Activated CD4-positive, alpha-beta T cell treated with anti-CD3 and anti-CD28 coated beads for 24 hours (primary cell): ENCODE measurements at regions not wholly inside any gene's neighbourhood (a gene's known extent, or its start where the extent isn't known, plus 50 kb on each side); places are given as distances from the start of the nearest gene placed in this dataset.

Experiments
- DNase-seq, 2 donors: peaks; one replicate each; pipeline ENCODE4 v3.0.0-alpha.2; 2020; ENCODE audit warnings: low read depth in 2 of 2

DNA sequence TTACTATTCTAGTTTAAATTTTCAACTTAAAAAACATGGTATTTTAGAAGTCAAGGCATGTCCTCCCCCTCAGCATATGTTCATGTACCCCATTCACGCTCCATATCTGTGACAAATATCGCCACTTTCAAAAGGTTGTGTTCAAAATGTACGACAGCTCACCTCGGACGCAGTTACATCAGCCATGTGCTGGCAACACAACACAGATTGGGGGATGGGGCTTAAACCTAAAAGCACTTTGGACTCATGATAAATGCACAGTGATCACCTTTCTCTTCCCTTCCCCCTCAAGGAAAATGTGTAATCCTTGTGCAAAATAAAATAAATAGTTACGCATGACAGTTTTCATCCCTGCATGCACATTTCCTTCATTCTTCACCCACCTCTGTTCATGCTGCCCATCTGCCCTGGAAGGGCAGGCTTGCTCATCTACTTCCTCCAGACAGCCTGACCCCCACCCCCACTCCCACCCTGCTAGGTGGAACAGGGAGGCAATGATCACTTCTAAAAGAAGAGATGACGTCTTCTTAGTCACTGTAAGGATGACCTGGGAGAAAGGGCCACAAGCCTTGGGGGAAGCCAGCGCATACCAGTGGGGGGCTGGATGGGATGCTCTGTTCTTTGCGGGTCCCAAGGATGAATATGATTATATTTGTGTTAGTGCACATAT is 271.4 kb upstream of the SEMA6D start:
- DNase-seq: no peak

DNA sequence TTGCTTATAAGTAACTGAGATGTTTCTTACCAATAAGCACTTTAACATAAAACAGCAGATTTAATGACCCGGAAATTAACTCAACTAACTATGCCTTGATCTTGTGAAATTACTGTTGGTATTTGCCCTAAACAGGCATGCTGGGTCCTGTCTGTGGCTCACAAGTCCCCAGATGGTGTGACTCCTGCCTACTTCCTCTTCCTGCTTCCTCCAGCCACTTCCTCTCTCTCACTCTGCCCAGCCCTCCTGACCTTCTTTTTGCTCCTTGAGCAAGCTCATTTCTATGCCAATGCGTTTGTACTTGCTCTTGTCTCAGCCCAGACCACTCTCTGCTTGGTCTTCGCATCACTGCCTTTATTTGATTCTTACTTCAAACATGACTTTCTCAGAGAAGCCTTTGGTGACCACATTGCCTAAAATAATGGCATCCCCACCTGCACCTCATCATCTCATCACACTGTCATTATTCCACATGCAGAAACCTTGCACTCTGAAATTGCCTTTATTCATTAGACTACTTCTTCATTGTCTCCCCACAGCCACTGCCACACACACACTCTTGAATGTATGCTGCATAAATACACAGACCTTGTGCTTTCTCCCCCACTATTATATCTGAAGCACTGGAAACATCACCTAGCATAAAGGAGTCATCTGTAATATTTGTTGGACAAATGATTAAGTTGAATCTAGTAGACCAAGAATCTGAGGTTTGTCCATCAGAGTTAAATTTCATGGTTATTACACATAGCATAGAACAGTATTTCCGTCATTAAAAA is 256.3 kb upstream of the SEMA6D start:
- no peak for DNase-seq

DNA sequence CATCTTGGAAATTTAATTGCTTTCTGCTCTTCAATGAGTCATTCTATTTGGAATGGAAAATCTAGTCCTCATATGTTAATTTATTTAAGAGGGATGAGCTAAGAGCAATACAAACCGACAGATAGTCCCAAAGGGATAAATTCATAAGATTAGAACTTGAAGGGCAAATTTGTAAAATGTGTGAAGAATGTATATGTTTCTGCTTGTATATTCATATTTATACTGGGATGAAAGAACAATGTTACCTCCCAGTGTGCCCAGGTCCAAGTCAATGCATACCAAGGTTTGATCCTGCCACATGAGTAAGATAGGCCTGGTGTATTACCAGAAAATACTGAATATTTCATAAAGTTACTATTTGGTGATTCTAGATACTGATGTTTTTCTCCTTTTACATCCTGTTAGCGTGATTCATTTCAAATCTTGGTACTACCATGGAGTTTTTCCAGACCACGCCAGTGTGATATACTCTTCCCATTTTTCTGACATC is 255.6 kb upstream of the SEMA6D start:
- DNase-seq: no peak

DNA sequence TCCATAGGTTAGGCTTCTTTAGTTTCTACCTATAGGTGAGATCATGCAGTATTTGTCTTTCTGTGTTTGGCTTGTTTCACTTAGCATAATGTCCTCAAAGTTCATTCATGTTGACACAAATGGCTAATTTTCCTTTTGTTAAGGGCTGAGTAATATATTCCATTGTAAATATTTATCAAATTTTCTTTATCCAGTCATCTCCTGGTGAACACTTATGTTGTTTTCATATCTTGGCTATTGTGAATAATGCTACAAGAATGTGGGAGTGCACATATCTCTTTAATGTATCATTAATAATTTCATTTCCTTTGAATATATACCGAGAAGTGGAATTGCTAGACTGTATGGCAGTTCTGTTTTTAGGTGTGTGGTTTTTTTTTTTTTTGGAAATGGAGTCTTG is 250.9 kb upstream of the SEMA6D start:
- no peak for DNase-seq

DNA sequence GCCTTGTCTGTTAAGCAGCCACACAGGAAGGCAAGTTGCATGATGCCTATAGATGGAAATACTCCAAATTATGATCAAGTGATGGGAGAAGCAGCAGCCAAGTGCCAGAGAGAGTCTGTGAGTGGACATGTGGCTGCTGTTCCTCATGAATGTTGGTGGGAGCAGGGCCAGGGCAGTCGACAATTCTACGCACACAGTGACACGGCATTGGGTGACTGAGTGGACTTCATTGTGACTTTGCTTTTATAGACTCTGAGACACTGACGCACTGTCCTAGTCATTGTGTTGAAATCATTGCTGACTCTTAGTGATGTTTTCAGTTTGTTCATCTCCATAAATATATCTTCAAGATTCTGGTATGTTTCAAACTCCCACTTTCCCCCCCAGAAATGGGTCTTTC is 246.3 kb upstream of the SEMA6D start:
- no peak for DNase-seq

DNA sequence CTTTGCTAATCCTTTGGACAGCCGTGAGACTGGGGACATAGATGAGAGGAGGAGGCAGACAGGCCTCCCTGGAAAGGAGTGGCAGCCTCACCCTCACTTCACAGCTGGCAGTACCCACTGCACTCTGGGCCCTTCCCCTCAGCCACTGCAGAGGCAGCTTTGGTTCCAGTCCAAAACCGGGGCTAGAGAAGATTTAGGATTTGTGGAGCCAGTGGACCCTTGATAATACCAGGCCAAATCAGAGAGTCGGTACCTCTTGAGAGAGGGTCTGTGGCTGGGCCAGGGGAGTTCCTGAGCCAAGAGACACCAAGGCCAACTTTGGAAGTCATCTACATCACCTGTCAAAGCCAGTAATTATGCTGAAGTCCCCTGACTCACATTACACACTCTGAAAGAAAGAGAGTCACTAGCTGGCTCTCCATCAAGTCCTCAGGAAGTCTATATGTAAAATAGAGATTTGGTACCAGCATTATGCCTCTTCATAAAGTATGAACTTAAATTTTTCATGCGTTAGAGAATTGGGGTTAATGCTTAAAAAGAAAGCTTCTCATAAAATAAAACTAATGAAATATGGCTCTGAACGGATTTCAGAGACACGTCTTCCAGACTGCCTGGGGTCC is 244.1 kb upstream of the SEMA6D start:
- no peak for DNase-seq

DNA sequence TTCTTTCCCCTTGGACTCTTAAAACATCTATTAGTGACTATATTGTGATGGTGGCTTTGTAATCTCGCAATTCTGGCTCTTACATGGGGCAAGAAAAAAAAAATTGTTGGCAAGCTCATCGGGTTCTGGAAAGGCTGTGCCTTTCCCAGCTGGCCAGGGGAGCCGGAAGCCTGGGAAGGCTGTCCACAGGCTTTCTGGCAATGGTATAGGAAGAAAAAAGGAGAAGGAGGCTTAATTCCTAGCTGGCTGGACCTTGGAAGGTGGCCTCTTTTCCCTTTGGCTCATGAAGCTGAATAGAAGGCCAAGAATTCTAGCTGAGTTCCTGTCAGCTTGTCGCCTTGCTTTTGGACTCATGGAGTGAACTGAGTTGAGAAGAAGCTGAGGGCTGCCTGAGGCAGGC is 243.5 kb upstream of the SEMA6D start:
- DNase-seq: no peak

DNA sequence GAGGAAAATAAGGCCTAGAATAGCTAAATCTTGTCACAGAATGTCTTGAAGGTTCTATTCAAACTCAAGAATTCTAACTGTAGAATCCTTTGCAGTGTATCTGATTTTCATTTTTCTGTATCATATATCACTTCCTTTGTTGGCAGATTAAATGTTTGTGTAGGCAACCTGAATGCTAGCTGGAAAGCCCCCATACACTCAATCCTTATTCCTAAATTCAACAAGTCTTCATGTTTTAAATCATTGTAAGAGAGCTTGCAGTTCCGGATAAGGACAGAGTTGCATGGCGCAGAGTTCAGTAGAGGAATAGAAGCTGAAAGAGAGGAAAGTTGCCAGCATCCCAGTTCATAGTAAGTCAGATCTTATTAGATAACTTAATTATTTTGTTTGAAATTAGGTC is 242.0 kb upstream of the SEMA6D start:
- no peak for DNase-seq

DNA sequence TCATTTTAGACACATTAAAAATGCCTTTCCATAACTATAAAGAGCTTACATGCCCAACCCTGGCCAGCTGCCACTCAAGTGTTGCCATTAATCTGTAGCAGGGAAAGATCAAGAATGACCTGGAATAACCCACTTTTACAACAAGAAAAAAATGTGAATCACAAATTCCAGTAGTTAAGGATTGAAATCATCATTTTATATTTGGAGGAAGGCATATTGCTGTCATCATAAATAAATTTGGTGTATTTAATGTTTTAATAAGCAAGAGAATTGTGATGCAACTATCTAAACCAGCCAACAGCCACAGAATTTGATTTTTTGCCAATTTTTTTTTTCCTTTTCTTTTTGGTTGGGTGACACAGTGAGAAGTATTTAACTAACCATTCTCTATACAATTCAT is 240.0 kb upstream of the SEMA6D start:
- DNase-seq: no peak

DNA sequence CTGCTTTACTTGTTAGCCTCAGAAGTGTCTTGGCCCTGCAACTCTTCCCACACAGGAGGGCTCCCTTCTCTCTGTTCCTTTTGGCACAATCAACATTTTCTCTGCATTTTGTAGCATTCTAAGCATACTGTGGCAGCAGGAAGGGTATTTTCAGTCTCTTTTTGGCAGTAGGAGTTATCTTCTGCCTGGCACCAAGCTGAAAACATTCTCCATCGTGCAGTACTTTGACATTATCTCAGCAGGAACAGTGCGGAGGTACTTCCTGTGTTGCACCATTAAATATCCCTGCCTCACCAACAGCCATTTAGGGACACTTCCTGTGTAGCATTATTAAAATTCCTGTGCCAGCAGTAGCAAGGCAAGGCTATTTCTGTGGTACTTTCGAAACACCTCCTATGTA is 233.2 kb upstream of the SEMA6D start:
- no peak for DNase-seq

DNA sequence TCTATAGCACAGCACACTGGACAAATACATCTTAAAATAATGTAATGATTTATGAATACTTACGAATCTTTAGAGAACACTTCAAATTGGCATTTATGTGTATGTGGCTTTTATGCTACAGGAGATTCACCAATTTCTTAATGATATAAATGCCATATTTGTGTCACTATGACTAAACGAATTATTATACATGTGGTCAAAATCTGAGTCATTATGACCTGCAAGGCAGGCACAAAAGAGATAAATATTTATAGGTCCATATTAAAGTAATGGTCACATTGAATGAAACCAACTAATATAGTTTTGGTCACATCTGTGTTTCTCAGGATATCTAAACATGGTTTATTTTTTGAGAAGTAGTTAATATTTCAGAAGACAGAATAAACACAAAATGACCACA is 232.3 kb upstream of the SEMA6D start:
- no peak for DNase-seq

DNA sequence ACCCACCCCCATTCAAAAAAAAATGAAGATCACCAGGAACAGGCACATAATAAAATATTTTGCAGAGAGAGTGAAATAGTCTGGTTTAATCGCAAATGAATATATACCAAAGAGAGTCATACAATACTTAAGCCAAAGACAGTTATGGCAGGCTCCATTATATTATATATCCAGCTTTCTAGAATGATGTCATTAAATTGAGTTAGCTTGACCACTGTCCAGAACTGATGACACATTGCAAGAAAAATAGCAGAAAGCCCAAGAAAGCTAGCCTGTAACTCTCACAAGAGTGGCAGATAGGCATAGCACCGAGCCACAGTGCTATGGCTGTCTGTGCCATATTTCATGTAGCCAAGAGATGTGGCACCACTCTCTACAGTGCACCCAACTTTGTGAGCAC is 231.9 kb upstream of the SEMA6D start:
- DNase-seq: no peak

DNA sequence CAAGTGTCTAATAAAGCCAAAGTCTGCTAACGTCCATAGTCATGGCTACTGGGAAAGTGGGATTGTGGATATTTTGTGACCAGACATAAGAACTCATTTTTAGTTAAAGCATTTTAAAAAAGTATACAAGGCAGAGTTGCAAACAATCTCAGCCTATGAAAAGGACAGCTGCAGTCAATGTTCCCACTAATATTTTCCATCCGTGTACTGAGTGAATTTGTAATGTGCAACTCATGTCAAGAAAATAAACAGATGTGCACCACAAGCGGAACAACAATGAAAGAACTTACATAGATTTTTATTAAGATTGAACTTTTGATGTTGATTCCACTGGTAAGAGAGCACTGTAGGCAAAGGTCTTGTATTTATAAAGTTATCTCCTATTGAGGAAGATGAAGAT is 231.3 kb upstream of the SEMA6D start:
- no peak for DNase-seq

DNA sequence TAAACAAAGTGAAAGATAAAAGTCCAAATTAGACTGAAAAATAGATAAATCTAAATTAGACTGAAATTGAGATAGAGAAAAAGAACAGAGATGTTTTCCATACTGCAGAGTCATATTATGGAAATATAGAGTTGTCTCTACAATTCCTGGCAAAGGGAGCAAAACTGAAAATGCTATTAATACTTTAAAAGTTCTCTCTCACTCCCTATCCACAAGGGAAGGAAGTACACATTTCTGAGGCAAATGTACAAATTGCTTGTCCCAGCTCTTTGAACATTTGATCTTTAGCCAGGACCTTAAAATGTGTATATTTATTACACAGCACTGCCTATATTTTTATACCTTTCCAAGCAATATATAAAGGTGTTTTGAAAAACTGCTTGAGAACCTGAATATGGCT is 225.1 kb upstream of the SEMA6D start:
- no peak for DNase-seq

DNA sequence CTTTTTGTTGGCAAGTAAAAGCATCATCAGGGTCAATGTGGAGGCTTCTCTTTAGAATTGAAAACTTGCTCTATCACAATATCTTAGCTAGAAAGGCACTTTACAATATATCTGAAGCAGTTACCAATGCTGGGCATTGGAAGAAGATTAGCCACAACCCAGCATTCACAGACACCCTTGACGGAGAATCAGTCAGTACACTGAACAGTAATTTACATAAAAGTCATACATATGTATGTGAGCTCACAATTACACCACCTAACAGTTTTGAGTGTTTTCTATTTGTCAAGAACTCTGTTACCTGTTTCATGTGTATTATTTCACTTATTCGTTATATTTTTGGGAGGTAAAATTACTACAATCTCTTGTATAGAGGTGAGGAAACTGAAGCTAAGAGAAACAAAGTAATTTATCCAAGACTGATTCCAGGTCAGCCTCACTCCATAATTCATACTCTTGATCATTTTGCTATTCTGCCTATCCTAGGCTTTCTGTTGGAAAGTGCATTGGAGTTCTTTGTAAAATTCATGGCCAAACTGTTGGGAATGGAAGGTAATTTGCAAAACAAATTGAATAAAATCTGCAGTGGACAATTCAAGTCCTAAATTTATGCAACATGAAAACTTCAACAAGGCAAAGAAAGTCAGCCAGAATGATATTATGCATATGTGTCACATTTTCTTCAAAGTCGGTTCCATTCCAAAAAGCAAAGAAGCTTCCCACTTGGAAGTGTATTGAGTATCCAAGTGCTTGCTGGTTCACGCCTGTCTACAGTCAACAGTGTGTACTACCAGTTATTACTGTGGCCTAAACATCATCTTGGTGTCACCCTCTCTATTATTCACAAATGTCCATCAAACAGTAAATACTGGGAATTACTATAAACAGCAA is 223.7 kb upstream of the SEMA6D start:
- DNase-seq: no peak

DNA sequence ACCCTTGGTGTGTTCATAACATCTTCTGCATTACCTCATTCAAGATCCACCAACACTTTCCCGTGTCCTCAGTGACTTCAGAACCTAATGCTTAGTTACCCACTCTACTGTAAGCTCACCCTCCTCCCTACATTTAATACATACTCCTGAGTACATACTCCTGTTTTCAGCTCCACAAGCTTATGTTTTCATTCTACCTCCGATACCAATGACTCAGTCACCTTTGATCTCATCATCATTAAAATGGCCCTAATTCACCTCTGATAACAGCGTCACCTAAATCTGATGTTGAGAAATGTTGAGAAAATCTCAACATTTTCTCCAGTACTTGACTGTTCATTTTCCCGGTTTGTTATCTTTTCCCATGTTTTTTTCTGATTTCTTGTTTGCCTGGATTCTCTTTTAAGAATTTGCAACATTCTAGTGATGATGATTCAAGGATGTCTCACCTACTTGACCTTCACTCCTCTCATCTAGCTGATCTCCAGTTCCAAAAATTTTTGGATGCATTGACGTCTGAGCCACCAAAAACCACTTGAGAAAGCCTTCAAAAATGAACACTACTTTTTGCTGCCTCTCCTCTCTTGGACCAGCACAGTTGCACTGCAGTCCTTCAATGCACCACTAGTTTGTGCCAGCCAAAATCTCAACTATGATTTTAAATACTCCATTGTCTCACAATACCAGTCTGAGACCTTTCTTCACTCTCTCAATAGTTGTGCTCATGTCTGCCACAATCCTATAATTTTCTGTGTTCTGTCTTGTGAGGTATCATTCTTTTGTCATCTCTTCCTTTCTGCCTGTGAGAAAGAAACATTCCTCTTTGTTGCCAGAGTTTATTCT is 220.7 kb upstream of the SEMA6D start:
- no peak for DNase-seq

DNA sequence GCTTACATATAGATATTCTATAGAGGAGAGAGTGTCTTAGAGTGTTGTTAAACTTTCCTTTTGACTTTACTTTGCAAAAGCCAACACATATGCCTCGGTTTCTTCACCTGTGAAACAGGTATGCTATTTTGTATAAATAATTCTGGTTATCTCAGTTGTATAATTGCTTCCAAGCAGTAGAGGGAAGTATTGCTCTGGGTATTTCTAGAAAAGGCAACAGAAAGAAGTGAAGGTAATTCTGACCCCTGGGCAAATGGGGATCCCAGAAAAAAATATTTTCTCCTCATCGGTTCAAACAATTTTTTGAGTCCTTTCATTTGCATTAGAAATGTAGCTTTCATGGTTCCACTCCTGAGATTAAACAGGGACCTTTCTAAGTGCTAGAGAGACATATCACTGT is 216.5 kb upstream of the SEMA6D start:
- DNase-seq: no peak

DNA sequence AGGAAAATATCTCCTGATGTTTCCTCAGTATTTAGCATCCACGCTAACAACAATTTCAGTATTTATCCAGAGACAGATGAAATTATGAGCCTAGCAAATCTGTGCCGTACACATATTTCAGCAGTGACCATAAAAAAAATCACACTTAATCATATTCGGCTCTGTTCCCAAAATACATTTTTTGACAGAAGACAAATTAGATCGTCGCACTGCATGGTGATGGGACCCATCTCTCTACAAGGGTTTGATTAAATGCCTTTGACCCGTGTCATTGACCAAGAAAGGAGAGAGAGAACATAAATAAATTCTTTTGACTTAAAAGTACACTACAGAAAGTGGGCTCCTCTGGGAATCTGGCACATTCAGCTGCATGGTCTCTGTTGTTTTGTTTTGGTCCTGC is 215.3 kb upstream of the SEMA6D start:
- no peak for DNase-seq

DNA sequence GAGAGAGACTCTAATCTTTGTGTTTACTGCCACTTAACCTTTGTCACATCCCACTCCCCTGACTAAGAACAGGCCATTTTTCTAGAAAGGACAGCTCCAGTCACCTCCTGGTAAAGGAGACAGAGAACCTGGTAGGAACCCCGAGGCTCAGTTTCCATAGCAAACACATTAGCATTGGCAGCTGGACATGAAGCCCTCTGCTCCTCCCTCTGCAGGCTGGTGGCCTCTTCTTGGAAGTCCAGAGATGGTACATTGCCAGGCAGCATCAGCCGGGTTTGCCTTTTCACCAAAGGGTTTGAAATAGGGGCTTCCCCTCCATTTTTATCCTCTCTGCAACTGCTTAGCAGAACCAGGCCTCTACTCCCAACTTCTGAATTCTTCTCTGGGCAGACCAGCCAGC is 213.4 kb upstream of the SEMA6D start:
- no peak for DNase-seq

DNA sequence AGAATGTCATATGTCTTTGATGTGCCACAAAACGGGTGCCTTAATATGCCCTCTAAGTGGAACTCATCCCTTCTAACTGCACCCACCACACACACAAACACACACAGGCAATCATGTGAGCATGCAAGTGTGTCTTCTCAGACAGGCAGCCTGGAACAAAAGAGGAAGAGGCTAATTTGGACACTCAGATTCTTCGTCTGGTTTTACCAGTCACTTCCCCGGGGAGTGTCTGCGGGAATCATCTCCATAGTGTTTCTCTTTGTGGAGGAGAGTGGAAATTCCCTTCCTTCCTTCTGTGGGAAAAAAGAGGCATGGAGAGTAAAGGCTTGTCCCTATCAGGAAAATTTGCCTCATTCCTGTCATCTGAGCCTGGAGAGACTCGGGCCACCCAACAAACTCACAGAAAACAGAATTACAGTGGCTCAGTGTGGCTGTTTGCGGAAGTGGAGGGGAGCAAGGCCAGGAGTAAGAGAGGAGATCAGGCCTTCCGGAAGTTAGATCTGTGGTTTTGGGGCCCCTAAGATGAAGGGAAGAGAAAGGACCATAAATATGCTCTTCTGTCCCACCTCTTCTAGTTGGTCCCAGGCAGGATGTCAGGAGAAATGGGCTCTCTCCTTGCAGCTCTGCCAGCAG is 212.6 kb upstream of the SEMA6D start:
- DNase-seq: no peak
